Body of pancreas (tissue), 4 donors: ENCODE measurements at regions not wholly inside any gene's neighbourhood (a gene's known extent, or its start where the extent isn't known, plus 50 kb on each side); places are given as distances from the start of the nearest gene placed in this dataset.

Experiments
- ATAC-seq: fragments of 150-250 bp; one replicate; pipeline ENCODE4 v1.9.1; 2016
- DNase-seq, 4 donors: peaks; one replicate each; pipeline ENCODE4 v3.0.0-alpha.2; 2019
- H3K27ac ChIP-seq, 4 donors: fragments of 200-600 bp; sonication (generic); 1 replicate in 3 of 4; 2 replicates in 1 of 4; pipeline versions ENCODE4 v1.5.1 to v1.6.1; 2016 to 2019; ENCODE audit warnings: mild to moderate bottlenecking in 1 of 4, mixed read lengths in 1 of 4, moderate library complexity in 1 of 4
- H3K27me3 ChIP-seq, 2 donors: fragments of 200-600 bp; sonication (generic); one replicate each; pipeline ENCODE4 v1.6.0; 2016; ENCODE audit warnings: mild to moderate bottlenecking in 1 of 2
- H3K36me3 ChIP-seq, 2 donors: fragments of 200-600 bp; sonication (generic); replicated peaks in 1 of 2; 2 replicates each; pipeline ENCODE4 v1.5.1; 2016; ENCODE audit warnings: low read depth in 2 of 2; ENCODE audit not compliant: insufficient read depth in 1 of 2
- H3K4me1 ChIP-seq: fragments of 200-600 bp; sonication (generic); one replicate; pipeline ENCODE4 v1.6.0; 2016
- H3K4me3 ChIP-seq, 2 donors: fragments of 200-600 bp; sonication (generic); 1 replicate in 1 of 2; 2 replicates in 1 of 2; pipeline ENCODE4 v1.5.1; 2016 to 2019
- H3K9me3 ChIP-seq, 3 donors: fragments of 200-600 bp; sonication (generic); 1 replicate in 2 of 3; 2 replicates in 1 of 3; pipeline ENCODE4 v1.5.1; 2016
- CTCF ChIP-seq, 7 experiments: fragments of 450-650 bp in 4 of 7; fragments of 200-600 bp in 3 of 7; sonication (generic) in 3 of 7; IDR thresholded peaks; one replicate each; pipeline ENCODE4 v1.5.1; 2016 to 2019; ENCODE audit warnings: antibody characterized with exemption in 7 of 7
- POLR2A ChIP-seq, 3 donors: fragments of 450-650 bp; IDR thresholded peaks; one replicate each; pipeline ENCODE4 v1.6.1; 2016; ENCODE audit warnings: antibody characterized with exemption in 3 of 3, mild to moderate bottlenecking in 2 of 3
- WGBS, 2 donors: methylation state at CpG; one replicate each; pipeline ENCODE4 v1.1.5; 2017; 5-methylcytosine and 5-hydroxymethylcytosine counted together
- intact Hi-C: fragments of 100-400 bp; cut with DNase I; formaldehyde crosslinking; loops from one replicate; pipeline ENCODE4 v1.15.1; 2023

GRCh38 chr21:18460979-18461378 lies 57.4 kb upstream of the TMPRSS15 start:
- no peak for TF ChIP-seq CTCF (IDR thresholded peaks at IDR 0.05)
- TF ChIP-seq POLR2A (IDR thresholded peaks at IDR 0.05) = no peak
- WGBS, 2 donors = 36 to 48% methylated on average over 4 of the region's 4 CpGs
- H3K4me3 ChIP-seq = no peak overlapping the region
- H3K27ac ChIP-seq = no peak overlapping the region
- no peaks in the 10 kb centered on the region for H3K4me1 ChIP-seq
- H3K9me3 ChIP-seq = no peaks in the 10 kb centered on the region
- ATAC-seq (no peak), DNase-seq (no peak)
- intact Hi-C loops = no loop called here
- no peaks in the 10 kb centered on the region for H3K36me3 ChIP-seq
- no peaks in the 10 kb centered on the region for H3K27me3 ChIP-seq

GRCh38 chr21:18461743-18462142 lies 58.2 kb upstream of the TMPRSS15 start:
- intact Hi-C loops = no loop called here
- no peaks in the 10 kb centered on the region for H3K9me3 ChIP-seq
- H3K36me3 ChIP-seq = no peaks in the 10 kb centered on the region
- no peaks in the 10 kb centered on the region for H3K27me3 ChIP-seq
- TF ChIP-seq POLR2A (IDR thresholded peaks at IDR 0.05) (no peak), CTCF (IDR thresholded peaks at IDR 0.05) (no peak)
- 57 to 58% methylated on average over 3 of the region's 3 CpGs for WGBS, 2 donors
- H3K4me1 ChIP-seq = no peaks in the 10 kb centered on the region
- DNase-seq (no peak), ATAC-seq (no peak)
- no peak overlapping the region for H3K27ac ChIP-seq
- H3K4me3 ChIP-seq = no peak overlapping the region

- intact Hi-C loops = no loop called here
- no peak overlapping the region for H3K27ac ChIP-seq
- DNase-seq (no peak), ATAC-seq (no peak)
- no peak overlapping the region for H3K4me3 ChIP-seq
- TF ChIP-seq CTCF (IDR thresholded peaks at IDR 0.05) (no peak), POLR2A (IDR thresholded peaks at IDR 0.05) (no peak)
- H3K27me3 ChIP-seq = no peaks in the 10 kb centered on the region
- WGBS, 2 donors = 29 to 38% methylated on average over 2 of the region's 2 CpGs
- H3K36me3 ChIP-seq = no peaks in the 10 kb centered on the region
- peaks cover 0 to 2% (median 0%) of the 10 kb centered on the region in 3 donors for H3K9me3 ChIP-seq
- no peaks in the 10 kb centered on the region for H3K4me1 ChIP-seq
These were observed 64.1 kb upstream of the TMPRSS15 start for GRCh38 chr21:18467715-18468114.

- Histone ChIP-seq H3K9me3 (peaks cover 0 to 2% (median 0%) of the 10 kb centered on the region in 3 donors), H3K4me3 (no peak overlapping the region), H3K36me3 (no peaks in the 10 kb centered on the region), H3K27ac (no peak overlapping the region), H3K4me1 (no peaks in the 10 kb centered on the region), H3K27me3 (no peaks in the 10 kb centered on the region)
- DNase-seq (no peak), ATAC-seq (no peak)
- intact Hi-C loops = no loop called here
- WGBS, 2 donors = 62 to 68% methylated on average over 6 of the region's 6 CpGs
- no peak for TF ChIP-seq CTCF (IDR thresholded peaks at IDR 0.05)
- no peak for TF ChIP-seq POLR2A (IDR thresholded peaks at IDR 0.05)
These were observed 65.2 kb upstream of the TMPRSS15 start for GRCh38 chr21:18468790-18469189.

GRCh38 chr21:18476639-18477038 lies 73.1 kb upstream of the TMPRSS15 start:
- no peak for DNase-seq
- Histone ChIP-seq H3K27me3 (no peaks in the 10 kb centered on the region), H3K4me1 (no peaks in the 10 kb centered on the region), H3K36me3 (no peaks in the 10 kb centered on the region), H3K9me3 (no peaks in the 10 kb centered on the region), H3K4me3 (no peak overlapping the region), H3K27ac (no peak overlapping the region)
- no peak for ATAC-seq
- TF ChIP-seq POLR2A (IDR thresholded peaks at IDR 0.05) (no peak), CTCF (IDR thresholded peaks at IDR 0.05) (no peak)
- 67 to 78% methylated on average over 1 of the region's 1 CpG for WGBS, 2 donors
- intact Hi-C loops = no loop called here
